OCI-M1 (cell line): ENCODE measurements at regions not wholly inside any gene's neighbourhood (a gene's known extent, or its start where the extent isn't known, plus 50 kb on each side); places are given as distances from the start of the nearest gene placed in this dataset.
A peak's percentile ranks its signal among the peaks of the same experiment; 100 is the strongest.
"Not testable (repeated sequence)": the region's sequence is repeated elsewhere in the genome, so short reads cannot be mapped to it uniquely, and the experiment has no call there.

Source experiments
- DNase-seq: peaks from one replicate; lab custom pipeline; 2025; lab: John Stamatoyannopoulos, UW

- no peak for DNase-seq
Measured at GRCh38 chr6:112401083-112401482, 54.0 kb downstream of the RFPL4B start.

GRCh38 chr6:112407101-112407590 lies 60.0 kb downstream of the RFPL4B start:
- no peak for DNase-seq

- DNase-seq, result no peak
Measured at GRCh38 chr6:112408522-112408921, 61.4 kb downstream of the RFPL4B start.

GRCh38 chr6:112409311-112409710 lies 62.2 kb downstream of the RFPL4B start:
- DNase-seq, result no peak

GRCh38 chr6:112413780-112414179 lies 66.7 kb downstream of the RFPL4B start:
- DNase-seq, result no peak

GRCh38 chr6:112415366-112415765 lies 68.2 kb downstream of the RFPL4B start:
- no peak for DNase-seq

- no peak for DNase-seq
Measured at GRCh38 chr6:112416866-112417265, 69.7 kb downstream of the RFPL4B start.

GRCh38 chr6:112427011-112427410 lies 79.9 kb downstream of the RFPL4B start:
- DNase-seq, result not testable (repeated sequence)

GRCh38 chr6:112427499-112427898 lies 80.4 kb downstream of the RFPL4B start:
- no peak for DNase-seq

GRCh38 chr6:112428477-112428876 lies 81.3 kb downstream of the RFPL4B start:
- DNase-seq, result no peak

- peak; percentile 8 for DNase-seq
Measured at GRCh38 chr6:112429226-112429625, 82.1 kb downstream of the RFPL4B start.

GRCh38 chr6:112431803-112432202 lies 84.7 kb downstream of the RFPL4B start:
- no peak for DNase-seq

GRCh38 chr6:112432853-112433252 lies 85.7 kb downstream of the RFPL4B start:
- DNase-seq, result no peak

GRCh38 chr6:112433457-112433856 lies 86.3 kb downstream of the RFPL4B start:
- no peak for DNase-seq

GRCh38 chr6:112434896-112435435 lies 87.8 kb downstream of the RFPL4B start:
- no peak for DNase-seq

- DNase-seq, result no peak
Measured at GRCh38 chr6:112437058-112437457, 89.9 kb downstream of the RFPL4B start.

GRCh38 chr6:112439010-112439409 lies 91.9 kb downstream of the RFPL4B start:
- no peak for DNase-seq

- DNase-seq, result no peak
Measured at GRCh38 chr6:112439432-112439831, 92.3 kb downstream of the RFPL4B start.

GRCh38 chr6:112441607-112442006 lies 94.5 kb downstream of the RFPL4B start:
- no peak for DNase-seq

GRCh38 chr6:112443179-112444065 lies 96.3 kb downstream of the RFPL4B start:
- no peak for DNase-seq

GRCh38 chr6:112448786-112449185 lies 101.7 kb downstream of the RFPL4B start:
- DNase-seq, result not testable (repeated sequence)

- DNase-seq, result no peak
Measured at GRCh38 chr6:112450663-112451062, 103.5 kb downstream of the RFPL4B start.

- DNase-seq, result no peak
Measured at GRCh38 chr6:112457886-112458285, 110.8 kb downstream of the RFPL4B start.
